ENCODE measurements at regions not wholly inside any gene's neighbourhood (a gene's known extent, or its start where the extent isn't known, plus 50 kb on each side); places are given as distances from the start of the nearest gene placed in this dataset.

GRCh38 chr7:1286946-1287645, 54.4 kb downstream of the UNCX start:
- DNase-seq (ENCODE audit: low read depth): no peak

- no peak for DNase-seq (ENCODE audit: low read depth)
Measured at GRCh38 chr7:1287752-1288201, 55.1 kb downstream of the UNCX start.

GRCh38 chr7:1288390-1288995, 55.8 kb downstream of the UNCX start:
- no peak for DNase-seq (ENCODE audit: low read depth)

GRCh38 chr7:1288996-1289551, 56.4 kb downstream of the UNCX start:
- DNase-seq (ENCODE audit: low read depth): no peak

- no peak for DNase-seq (ENCODE audit: low read depth)
Measured at GRCh38 chr7:1289666-1290025, 57.0 kb downstream of the UNCX start.

- DNase-seq (ENCODE audit: low read depth): no peak
Measured at GRCh38 chr7:1290026-1290678, 57.5 kb downstream of the UNCX start.

GRCh38 chr7:1290679-1291356, 58.1 kb downstream of the UNCX start:
- no peak for DNase-seq (ENCODE audit: low read depth)

GRCh38 chr7:1291357-1291689, 58.7 kb downstream of the UNCX start:
- DNase-seq (ENCODE audit: low read depth): no peak

- no peak for DNase-seq (ENCODE audit: low read depth)
Measured at GRCh38 chr7:1291845-1292765, 59.4 kb downstream of the UNCX start.

- DNase-seq (ENCODE audit: low read depth): no peak
Measured at GRCh38 chr7:1292972-1293830, 60.5 kb downstream of the UNCX start.

GRCh38 chr7:1293950-1294411, 61.3 kb downstream of the UNCX start:
- no peak for DNase-seq (ENCODE audit: low read depth)

- DNase-seq (ENCODE audit: low read depth): no peak
Measured at GRCh38 chr7:1295776-1296355, 63.2 kb downstream of the UNCX start.

- DNase-seq (ENCODE audit: low read depth): no peak
Measured at GRCh38 chr7:1296356-1296981, 63.8 kb downstream of the UNCX start.

GRCh38 chr7:1297017-1297960, 64.6 kb downstream of the UNCX start:
- DNase-seq (ENCODE audit: low read depth): no peak

- no peak for DNase-seq (ENCODE audit: low read depth)
Measured at GRCh38 chr7:1298051-1298930, 65.6 kb downstream of the UNCX start.

GRCh38 chr7:1298931-1299885, 66.5 kb downstream of the UNCX start:
- DNase-seq (ENCODE audit: low read depth): no peak
